GM21526 (cell line): ENCODE measurements at regions not wholly inside any gene's neighbourhood (a gene's known extent, or its start where the extent isn't known, plus 50 kb on each side); places are given as distances from the start of the nearest gene placed in this dataset.

Experiments
- ATAC-seq: cut with Tn5 transposase; IDR thresholded peaks from one replicate; pipeline ENCODE4 v1.9.1; 2021; ENCODE audit warnings: moderate library complexity; ENCODE audit not compliant: unreplicated experiment, low FRiP score

GRCh38 chr10:10479465-10479864 lies 538.2 kb upstream of the CELF2 start:
- no peak for ATAC-seq

GRCh38 chr10:10482613-10483012 lies 535.1 kb upstream of the CELF2 start:
- ATAC-seq: no peak

GRCh38 chr10:10489076-10489475 lies 528.6 kb upstream of the CELF2 start:
- ATAC-seq: no peak

GRCh38 chr10:10489805-10490571 lies 527.7 kb upstream of the CELF2 start:
- ATAC-seq: no peak

GRCh38 chr10:10490581-10490980 lies 527.1 kb upstream of the CELF2 start:
- no peak for ATAC-seq

- ATAC-seq: no peak
These were observed 525.3 kb upstream of the CELF2 start for GRCh38 chr10:10492420-10492819.

- no peak for ATAC-seq
These were observed 523.8 kb upstream of the CELF2 start for GRCh38 chr10:10493833-10494232.

GRCh38 chr10:10497245-10497644 lies 520.4 kb upstream of the CELF2 start:
- no peak for ATAC-seq

GRCh38 chr10:10498781-10499180 lies 518.9 kb upstream of the CELF2 start:
- ATAC-seq: no peak

GRCh38 chr10:10499839-10500238 lies 517.8 kb upstream of the CELF2 start:
- no peak for ATAC-seq

GRCh38 chr10:10500937-10501336 lies 516.7 kb upstream of the CELF2 start:
- ATAC-seq: no peak

GRCh38 chr10:10503772-10504171 lies 513.9 kb upstream of the CELF2 start:
- no peak for ATAC-seq

GRCh38 chr10:10508211-10508610 lies 509.5 kb upstream of the CELF2 start:
- ATAC-seq: no peak

- ATAC-seq: no peak
These were observed 507.5 kb upstream of the CELF2 start for GRCh38 chr10:10510179-10510578.

- ATAC-seq: no peak
These were observed 504.6 kb upstream of the CELF2 start for GRCh38 chr10:10513067-10513466.

- no peak for ATAC-seq
These were observed 503.8 kb upstream of the CELF2 start for GRCh38 chr10:10513898-10514297.

- ATAC-seq: no peak
These were observed 502.9 kb upstream of the CELF2 start for GRCh38 chr10:10514797-10515196.

GRCh38 chr10:10515479-10516204 lies 502.0 kb upstream of the CELF2 start:
- ATAC-seq: no peak

- no peak for ATAC-seq
These were observed 501.1 kb upstream of the CELF2 start for GRCh38 chr10:10516346-10517130.

GRCh38 chr10:10517866-10518265 lies 499.8 kb upstream of the CELF2 start:
- no peak for ATAC-seq

GRCh38 chr10:10519674-10520073 lies 498.0 kb upstream of the CELF2 start:
- no peak for ATAC-seq
